Skeletal muscle satellite cell (primary cell): ENCODE measurements at regions not wholly inside any gene's neighbourhood (a gene's known extent, or its start where the extent isn't known, plus 50 kb on each side); places are given as distances from the start of the nearest gene placed in this dataset.
"Not testable (repeated sequence)": the region's sequence is repeated elsewhere in the genome, so short reads cannot be mapped to it uniquely, and the experiment has no call there.

Experiments used
- H3K27me3 ChIP-seq: 2 replicates; pipeline ENCODE4 v1.7.0; 2013; ENCODE audit warnings: low read length; ENCODE audit not compliant: control insufficient read depth, insufficient read depth
- H3K36me3 ChIP-seq: 2 replicates; pipeline ENCODE4 v1.7.0; 2013; ENCODE audit warnings: mild to moderate bottlenecking, control low read depth, low read length; ENCODE audit not compliant: insufficient read depth
- H3K4me1 ChIP-seq: 2 replicates; pipeline ENCODE4 v1.7.0; 2013; ENCODE audit warnings: low read length; ENCODE audit not compliant: control insufficient read depth, insufficient read depth
- H3K4me2 ChIP-seq: 2 replicates; pipeline ENCODE4 v1.7.0; 2013; ENCODE audit warnings: mild to moderate bottlenecking, low read length
- H3K4me3 ChIP-seq: 2 replicates; pipeline ENCODE4 v1.7.0; 2013; ENCODE audit warnings: low read length
- H3K9ac ChIP-seq: 2 replicates; pipeline ENCODE4 v1.7.0; 2013; ENCODE audit warnings: mild to moderate bottlenecking, low read depth, low read length, moderate library complexity
- H3K9me3 ChIP-seq: replicated peaks from 2 replicates; pipeline ENCODE4 v1.7.0; 2013; ENCODE audit warnings: mild to moderate bottlenecking, control low read depth, low read length

- Histone ChIP-seq H3K36me3 (no peaks in the 10 kb centered on the region), H3K27me3 (no peaks in the 10 kb centered on the region), H3K4me1 (peaks cover 24% of the 10 kb centered on the region), H3K4me3 (peak overlapping the region; percentile 2), H3K9me3 (no peaks in the 10 kb centered on the region), H3K9ac (peak overlapping the region; percentile 48), H3K4me2 (peak overlapping the region; percentile 13)
Measured at GRCh38 chr12:105485321-105485910, 154.9 kb downstream of the C12orf75 start.

- peaks cover 24% of the 10 kb centered on the region for H3K4me1 ChIP-seq
- no peaks in the 10 kb centered on the region for H3K36me3 ChIP-seq
- peak overlapping the region; percentile 13 for H3K4me2 ChIP-seq
- H3K9ac ChIP-seq = peak overlapping the region; percentile 48
- no peaks in the 10 kb centered on the region for H3K27me3 ChIP-seq
- H3K4me3 ChIP-seq = peak overlapping the region; percentile 2
- H3K9me3 ChIP-seq = no peaks in the 10 kb centered on the region
Measured at GRCh38 chr12:105485921-105486320, 155.4 kb downstream of the C12orf75 start.

GRCh38 chr12:105487963-105488362 is 157.5 kb downstream of the C12orf75 start:
- no peaks in the 10 kb centered on the region for H3K9me3 ChIP-seq
- no peak overlapping the region for H3K9ac ChIP-seq
- H3K4me2 ChIP-seq = peak overlapping the region; percentile 9
- H3K4me3 ChIP-seq = no peak overlapping the region
- H3K27me3 ChIP-seq = no peaks in the 10 kb centered on the region
- no peaks in the 10 kb centered on the region for H3K36me3 ChIP-seq
- peaks cover 24% of the 10 kb centered on the region for H3K4me1 ChIP-seq

GRCh38 chr12:105492591-105493545 is 162.4 kb downstream of the C12orf75 start:
- Histone ChIP-seq H3K27me3 (no peaks in the 10 kb centered on the region), H3K9ac (no peak overlapping the region), H3K4me1 (peaks cover 3% of the 10 kb centered on the region), H3K4me3 (no peak overlapping the region), H3K36me3 (no peaks in the 10 kb centered on the region), H3K9me3 (no peaks in the 10 kb centered on the region), H3K4me2 (no peak overlapping the region)

- no peak overlapping the region for H3K4me3 ChIP-seq
- H3K9me3 ChIP-seq = no peaks in the 10 kb centered on the region
- no peaks in the 10 kb centered on the region for H3K27me3 ChIP-seq
- H3K4me2 ChIP-seq = no peak overlapping the region
- no peaks in the 10 kb centered on the region for H3K4me1 ChIP-seq
- H3K9ac ChIP-seq = no peak overlapping the region
- no peaks in the 10 kb centered on the region for H3K36me3 ChIP-seq
Measured at GRCh38 chr12:105499205-105499604, 168.7 kb downstream of the C12orf75 start.

- H3K36me3 ChIP-seq, H3K4me3 ChIP-seq: not testable (repeated sequence)
Measured at GRCh38 chr12:105500676-105501075, 170.2 kb downstream of the C12orf75 start.

GRCh38 chr12:105502426-105502930 is 172.0 kb downstream of the C12orf75 start:
- Histone ChIP-seq H3K9ac (no peak overlapping the region), H3K9me3 (no peaks in the 10 kb centered on the region), H3K27me3 (no peaks in the 10 kb centered on the region), H3K36me3 (no peaks in the 10 kb centered on the region), H3K4me3 (no peak overlapping the region), H3K4me2 (no peak overlapping the region), H3K4me1 (no peaks in the 10 kb centered on the region)

More at GRCh38 chr12:105500676-105501075, 170.2 kb downstream of the C12orf75 start:
- not testable (repeated sequence) for H3K9ac ChIP-seq, H3K9me3 ChIP-seq, H3K4me1 ChIP-seq, H3K4me2 ChIP-seq, H3K27me3 ChIP-seq

- Histone ChIP-seq H3K27me3 (no peaks in the 10 kb centered on the region), H3K9me3 (no peaks in the 10 kb centered on the region), H3K9ac (no peak overlapping the region), H3K4me1 (no peaks in the 10 kb centered on the region), H3K36me3 (no peaks in the 10 kb centered on the region), H3K4me2 (no peak overlapping the region), H3K4me3 (no peak overlapping the region)
Measured at GRCh38 chr12:105503619-105504018, 173.1 kb downstream of the C12orf75 start.

- Histone ChIP-seq H3K9me3 (no peaks in the 10 kb centered on the region), H3K4me1 (no peaks in the 10 kb centered on the region), H3K4me3 (no peak overlapping the region), H3K36me3 (no peaks in the 10 kb centered on the region), H3K4me2 (no peak overlapping the region), H3K9ac (no peak overlapping the region), H3K27me3 (no peaks in the 10 kb centered on the region)
Measured at GRCh38 chr12:105504286-105504685, 173.8 kb downstream of the C12orf75 start.

- H3K27me3 ChIP-seq = no peaks in the 10 kb centered on the region
- H3K4me1 ChIP-seq = no peaks in the 10 kb centered on the region
- no peaks in the 10 kb centered on the region for H3K9me3 ChIP-seq
- no peaks in the 10 kb centered on the region for H3K36me3 ChIP-seq
- no peak overlapping the region for H3K4me3 ChIP-seq
- no peak overlapping the region for H3K9ac ChIP-seq
- no peak overlapping the region for H3K4me2 ChIP-seq
Measured at GRCh38 chr12:105506678-105507310, 176.3 kb downstream of the C12orf75 start.

- Histone ChIP-seq H3K4me3 (no peak overlapping the region), H3K4me1 (no peaks in the 10 kb centered on the region), H3K4me2 (no peak overlapping the region), H3K36me3 (no peaks in the 10 kb centered on the region), H3K9me3 (no peaks in the 10 kb centered on the region), H3K27me3 (no peaks in the 10 kb centered on the region), H3K9ac (no peak overlapping the region)
Measured at GRCh38 chr12:105507311-105508038, 177.0 kb downstream of the C12orf75 start.
